ENCODE measurements at regions not wholly inside any gene's neighbourhood (a gene's known extent, or its start where the extent isn't known, plus 50 kb on each side); places are given as distances from the start of the nearest gene placed in this dataset.

DNA sequence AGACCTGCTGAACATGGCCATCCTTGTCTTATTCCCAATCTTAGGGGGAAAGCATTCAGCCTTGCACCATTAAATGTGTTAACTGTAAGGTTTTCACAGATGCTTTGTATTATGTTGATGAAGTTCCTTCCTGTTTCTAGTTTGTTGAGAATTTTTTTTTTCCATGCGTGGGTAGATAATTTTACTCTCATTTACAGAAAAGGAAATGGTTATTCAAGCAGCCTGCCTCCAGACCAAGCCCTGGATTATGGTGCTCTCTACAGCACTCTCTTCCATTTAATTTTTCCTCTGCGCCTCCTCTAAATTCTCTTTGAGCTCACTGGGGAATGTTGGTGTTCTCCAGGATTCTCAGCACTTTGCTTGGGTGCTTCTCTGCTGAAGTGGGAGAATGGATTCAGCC, 179.3 kb upstream of the PZP start:
- no peaks in the 10 kb centered on the region for H3K4me1 ChIP-seq (ENCODE audit: insufficient read depth, low read length)
- H4K20me1 ChIP-seq (ENCODE audit: insufficient read depth, low read length): no peaks in the 10 kb centered on the region
- H3K27me3 ChIP-seq (ENCODE audit: insufficient read depth, low read length): peaks cover 3% of the 10 kb centered on the region
- no peak overlapping the region for H3K27ac ChIP-seq (ENCODE audit: low read depth, low read length)
- H2AFZ ChIP-seq (ENCODE audit: low read length): no peak overlapping the region
- no peak for DNase-seq (ENCODE audit: insufficient read length, low spot score, missing footprints)
- TF ChIP-seq, protein P1, sequence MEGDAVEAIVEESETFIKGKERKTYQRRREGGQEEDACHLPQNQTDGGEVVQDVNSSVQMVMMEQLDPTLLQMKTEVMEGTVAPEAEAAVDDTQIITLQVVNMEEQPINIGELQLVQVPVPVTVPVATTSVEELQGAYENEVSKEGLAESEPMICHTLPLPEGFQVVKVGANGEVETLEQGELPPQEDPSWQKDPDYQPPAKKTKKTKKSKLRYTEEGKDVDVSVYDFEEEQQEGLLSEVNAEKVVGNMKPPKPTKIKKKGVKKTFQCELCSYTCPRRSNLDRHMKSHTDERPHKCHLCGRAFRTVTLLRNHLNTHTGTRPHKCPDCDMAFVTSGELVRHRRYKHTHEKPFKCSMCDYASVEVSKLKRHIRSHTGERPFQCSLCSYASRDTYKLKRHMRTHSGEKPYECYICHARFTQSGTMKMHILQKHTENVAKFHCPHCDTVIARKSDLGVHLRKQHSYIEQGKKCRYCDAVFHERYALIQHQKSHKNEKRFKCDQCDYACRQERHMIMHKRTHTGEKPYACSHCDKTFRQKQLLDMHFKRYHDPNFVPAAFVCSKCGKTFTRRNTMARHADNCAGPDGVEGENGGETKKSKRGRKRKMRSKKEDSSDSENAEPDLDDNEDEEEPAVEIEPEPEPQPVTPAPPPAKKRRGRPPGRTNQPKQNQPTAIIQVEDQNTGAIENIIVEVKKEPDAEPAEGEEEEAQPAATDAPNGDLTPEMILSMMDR (IDR thresholded peaks at IDR 0.05; ENCODE audit: extremely low read depth, low read depth, low read length): no peak
- H3K4me2 ChIP-seq (ENCODE audit: insufficient read depth, low read length): no peak overlapping the region
- no peaks in the 10 kb centered on the region for H3K79me2 ChIP-seq (ENCODE audit: insufficient read depth, low read length)
- H3K4me3 ChIP-seq (ENCODE audit: insufficient read depth, low read length): no peak overlapping the region
- H3K36me3 ChIP-seq (ENCODE audit: insufficient read depth, low read length): no peaks in the 10 kb centered on the region
- H3K9me3 ChIP-seq (ENCODE audit: low read depth, low read length): no peaks in the 10 kb centered on the region

GRCh38 chr12:9383585-9383984, 175.4 kb upstream of the PZP start:
- H3K79me2 ChIP-seq (ENCODE audit: insufficient read depth, low read length): no peaks in the 10 kb centered on the region
- H3K27ac ChIP-seq (ENCODE audit: low read depth, low read length): no peak overlapping the region
- TF ChIP-seq, protein P1 (IDR thresholded peaks at IDR 0.05; ENCODE audit: extremely low read depth, low read depth, low read length): no peak
- no peaks in the 10 kb centered on the region for H4K20me1 ChIP-seq (ENCODE audit: insufficient read depth, low read length)
- no peak overlapping the region for H2AFZ ChIP-seq (ENCODE audit: low read length)
- H3K9me3 ChIP-seq (ENCODE audit: low read depth, low read length): no peaks in the 10 kb centered on the region
- H3K36me3 ChIP-seq (ENCODE audit: insufficient read depth, low read length): no peaks in the 10 kb centered on the region
- no peak overlapping the region for H3K4me3 ChIP-seq (ENCODE audit: insufficient read depth, low read length)
- H3K27me3 ChIP-seq (ENCODE audit: insufficient read depth, low read length): no peaks in the 10 kb centered on the region
- no peaks in the 10 kb centered on the region for H3K4me1 ChIP-seq (ENCODE audit: insufficient read depth, low read length)
- no peak overlapping the region for H3K4me2 ChIP-seq (ENCODE audit: insufficient read depth, low read length)
- DNase-seq (ENCODE audit: insufficient read length, low spot score, missing footprints): no peak

DNA sequence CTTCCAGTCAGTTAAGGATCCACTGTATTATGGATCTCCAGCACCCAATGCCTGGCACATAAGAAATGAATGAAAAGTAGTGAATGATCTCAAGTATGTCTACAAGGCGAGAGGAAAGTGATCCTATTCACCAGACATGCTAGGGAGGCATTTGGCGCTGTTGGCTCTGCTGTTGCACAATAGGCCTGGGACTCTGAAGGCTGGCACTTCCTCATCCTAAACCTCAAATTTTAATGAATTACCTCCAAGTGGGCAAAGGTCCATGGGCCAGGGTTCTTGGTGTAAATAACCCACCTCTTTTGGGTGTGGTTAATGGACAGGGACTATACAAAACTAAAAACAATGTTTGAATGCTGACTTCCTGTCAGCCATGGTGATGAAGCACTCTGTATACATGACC, 173.4 kb upstream of the PZP start:
- Histone ChIP-seq H3K27ac (ENCODE audit: low read depth, low read length) (no peak overlapping the region), H3K4me2 (ENCODE audit: insufficient read depth, low read length) (no peak overlapping the region), H4K20me1 (ENCODE audit: insufficient read depth, low read length) (no peaks in the 10 kb centered on the region), H3K9me3 (ENCODE audit: low read depth, low read length) (no peaks in the 10 kb centered on the region), H3K4me3 (ENCODE audit: insufficient read depth, low read length) (no peak overlapping the region), H3K4me1 (ENCODE audit: insufficient read depth, low read length) (no peaks in the 10 kb centered on the region), H3K36me3 (ENCODE audit: insufficient read depth, low read length) (no peaks in the 10 kb centered on the region), H3K27me3 (ENCODE audit: insufficient read depth, low read length) (no peaks in the 10 kb centered on the region), H3K79me2 (ENCODE audit: insufficient read depth, low read length) (no peaks in the 10 kb centered on the region), H2AFZ (ENCODE audit: low read length) (no peak overlapping the region)
- no peak for DNase-seq (ENCODE audit: insufficient read length, low spot score, missing footprints)
- TF ChIP-seq, protein P1 (IDR thresholded peaks at IDR 0.05; ENCODE audit: extremely low read depth, low read depth, low read length): no peak

GRCh38 chr12:9380650-9381049, 172.5 kb upstream of the PZP start:
- H3K36me3 ChIP-seq (ENCODE audit: insufficient read depth, low read length): no peaks in the 10 kb centered on the region
- H3K27ac ChIP-seq (ENCODE audit: low read depth, low read length): no peak overlapping the region
- no peaks in the 10 kb centered on the region for H3K9me3 ChIP-seq (ENCODE audit: low read depth, low read length)
- H3K4me3 ChIP-seq (ENCODE audit: insufficient read depth, low read length): no peak overlapping the region
- H3K27me3 ChIP-seq (ENCODE audit: insufficient read depth, low read length): no peaks in the 10 kb centered on the region
- H4K20me1 ChIP-seq (ENCODE audit: insufficient read depth, low read length): no peaks in the 10 kb centered on the region
- no peaks in the 10 kb centered on the region for H3K79me2 ChIP-seq (ENCODE audit: insufficient read depth, low read length)
- no peak overlapping the region for H3K4me2 ChIP-seq (ENCODE audit: insufficient read depth, low read length)
- no peak for DNase-seq (ENCODE audit: insufficient read length, low spot score, missing footprints)
- no peak overlapping the region for H2AFZ ChIP-seq (ENCODE audit: low read length)
- H3K4me1 ChIP-seq (ENCODE audit: insufficient read depth, low read length): no peaks in the 10 kb centered on the region
- TF ChIP-seq, protein P1 (IDR thresholded peaks at IDR 0.05; ENCODE audit: extremely low read depth, low read depth, low read length): no peak

All from osteoblast (primary cell).